Heart left ventricle (tissue), 16 donors: ENCODE measurements at regions not wholly inside any gene's neighbourhood (a gene's known extent, or its start where the extent isn't known, plus 50 kb on each side); places are given as distances from the start of the nearest gene placed in this dataset.

Experiments used
- ATAC-seq, 4 donors: fragments of 200-7000 bp; cut with Tn5 transposase; one replicate each; pipeline ENCODE4 v1.9.1; 2020 to 2022; ENCODE audit warnings: moderate library complexity in 4 of 4, mild to moderate bottlenecking in 3 of 4, moderate number of reproducible peaks in 1 of 4
- DNase-seq, 5 donors: peaks; one replicate each; pipeline ENCODE4 v3.0.0-alpha.2; 2020
- H3K27ac ChIP-seq, 12 donors: fragments of 200-600 bp; sonication (generic) in 4 of 12; one replicate each; pipeline versions ENCODE4 v1.5.0 to v1.8.0; 2016 to 2022; ENCODE audit warnings: mild to moderate bottlenecking in 2 of 12
- H3K27me3 ChIP-seq, 9 donors: fragments of 200-600 bp; sonication (generic) in 2 of 9; one replicate each; pipeline versions ENCODE4 v1.5.1 to v1.8.0; 2016 to 2022; ENCODE audit warnings: mild to moderate bottlenecking in 3 of 9
- H3K36me3 ChIP-seq, 9 donors: fragments of 200-600 bp; sonication (generic) in 2 of 9; one replicate each; pipeline versions ENCODE4 v1.5.0 to v1.8.0; 2018 to 2022; ENCODE audit warnings: mild to moderate bottlenecking in 2 of 9
- H3K4me1 ChIP-seq, 12 donors: fragments of 200-600 bp; sonication (generic) in 4 of 12; one replicate each; pipeline versions ENCODE4 v1.5.0 to v1.8.0; 2016 to 2022; ENCODE audit warnings: mild to moderate bottlenecking in 3 of 12
- H3K4me3 ChIP-seq, 12 donors: fragments of 200-600 bp; sonication (generic) in 4 of 12; one replicate each; pipeline versions ENCODE4 v1.5.0 to v1.8.0; 2017 to 2022; ENCODE audit warnings: mild to moderate bottlenecking in 9 of 12, moderate library complexity in 4 of 12
- H3K9me3 ChIP-seq, 12 donors: fragments of 200-600 bp; sonication (generic) in 4 of 12; one replicate each; pipeline versions ENCODE4 v1.5.0 to v1.8.0; 2016 to 2022; ENCODE audit warnings: mild to moderate bottlenecking in 1 of 12
- CTCF ChIP-seq, 12 donors: fragments of 200-600 bp; sonication (generic) in 4 of 12; IDR thresholded peaks; one replicate each; pipeline versions ENCODE4 v1.5.0 to v1.8.0; 2018 to 2022; ENCODE audit warnings: antibody characterized with exemption in 12 of 12, mild to moderate bottlenecking in 5 of 12
- POLR2A ChIP-seq, 2 donors: fragments of 450-650 bp; IDR thresholded peaks; one replicate each; pipeline ENCODE4 v1.6.1; 2017; ENCODE audit warnings: antibody characterized with exemption in 2 of 2, mild to moderate bottlenecking in 2 of 2, moderate library complexity in 2 of 2
- WGBS, 4 donors: extraction: QIAGEN DNeasy Blood & Tissue Kit in 2 of 4; methylation state at CpG; one replicate each; pipeline versions ENCODE4 v1.1.5 to v1.1.7; 2013 to 2018; 5-methylcytosine and 5-hydroxymethylcytosine counted together
- intact Hi-C, 10 donors: fragments of 100-400 bp; cut with DNase I; formaldehyde crosslinking; loops; one replicate each; pipeline versions ENCODE4 v1.11.1 to v1.14.2; 2022
- donor health status: ischemic (EF 13 %, LVEDD 7.1; RV severe dilation, severe dysfunction).
- donor health status: healthy with polysubstance abuse.
- donor health status: DM: no; HTN: yes; CAD: no.
- donor health status: DM: no; HTN: no; CAD: no.
- donor health status: ischemic (EF 25% LVEDD 6.9; RV normal size, moderate dysfunction).
- donor health status: ischemic (EF 25% LVEDD 5.7; RV mildly dilated, moderate dysfunction).
- donor health status: healthy.
- donor health status: DM: yes; HTN: yes; CAD: no.
- donor health status: ischemic (EF 35%, LVEDD 5.7; RV mildly dilated, moderate dysfunction).
- donor health status: nonischemic (EF 11% LVEDD 7.7; RV severe dilation, severe dysfunction).
- donor health status: DM: yes; HTN: yes; CAD: no.
- donor health status: PGD.
- donor health status: ischemic (EF 29% LVEDD 5.4; RV normal size, mild dysfunction).
- donor health status: nonischemic (EF 23%, LVEDD 6.1; RV moderate dilation, normal function).

GRCh38 chr20:22511943-22512910 is 72.1 kb downstream of the FOXA2 start:
- DNase-seq (no peak), ATAC-seq (no peak)
- no peak overlapping the region for H3K4me3 ChIP-seq
- WGBS, 4 donors, result 36 to 53% (median 45%) methylated on average over 15 to 17 of the region's 17 CpGs
- intact Hi-C loops, result loop anchor here in 1 of 10 donors (10.0 kb wide), 1 partner anchor 53 kb away; no protein-coding TSS in a partner anchor
- TF ChIP-seq POLR2A (IDR thresholded peaks at IDR 0.05), result no peak
- TF ChIP-seq CTCF (IDR thresholded peaks at IDR 0.05), result no peak
- peaks cover 0 to 32% (median 0%) of the 10 kb centered on the region in 9 donors for H3K27me3 ChIP-seq
- no peaks in the 10 kb centered on the region for H3K9me3 ChIP-seq
- no peak overlapping the region for H3K27ac ChIP-seq
- no peaks in the 10 kb centered on the region for H3K4me1 ChIP-seq
- H3K36me3 ChIP-seq, result no peaks in the 10 kb centered on the region

GRCh38 chr20:22509843-22510147 is 74.6 kb downstream of the FOXA2 start:
- Histone ChIP-seq H3K9me3 (no peaks in the 10 kb centered on the region), H3K27ac (no peak overlapping the region), H3K4me1 (no peaks in the 10 kb centered on the region), H3K36me3 (no peaks in the 10 kb centered on the region), H3K27me3 (peaks cover 0 to 24% (median 0%) of the 10 kb centered on the region in 9 donors), H3K4me3 (no peak overlapping the region)
- 75 to 82% (median 80%) methylated on average over 3 of the region's 3 CpGs for WGBS, 4 donors
- TF ChIP-seq POLR2A (IDR thresholded peaks at IDR 0.05), result no peak
- TF ChIP-seq CTCF (IDR thresholded peaks at IDR 0.05), result no peak
- no peak for DNase-seq
- no peak for ATAC-seq
- intact Hi-C loops, result loop anchor here in 1 of 10 donors (10.0 kb wide), 1 partner anchor 55 kb away; no protein-coding TSS in a partner anchor

- intact Hi-C loops, result no loop called here
- 78 to 89% (median 82%) methylated on average over 7 of the region's 7 CpGs for WGBS, 4 donors
- ATAC-seq, result no peak
- H3K27me3 ChIP-seq, result peaks cover 0 to 29% (median 0%) of the 10 kb centered on the region in 9 donors
- no peaks in the 10 kb centered on the region for H3K4me1 ChIP-seq
- no peaks in the 10 kb centered on the region for H3K36me3 ChIP-seq
- no peak for DNase-seq
- TF ChIP-seq POLR2A (IDR thresholded peaks at IDR 0.05), result no peak
- no peak for TF ChIP-seq CTCF (IDR thresholded peaks at IDR 0.05)
- H3K4me3 ChIP-seq, result no peak overlapping the region
- H3K9me3 ChIP-seq, result no peaks in the 10 kb centered on the region
- H3K27ac ChIP-seq, result no peak overlapping the region
These were observed 75.1 kb downstream of the FOXA2 start for GRCh38 chr20:22509090-22509842.

- WGBS, 4 donors, result 67 to 70% (median 69%) methylated on average over 7 of the region's 7 CpGs
- no peak for ATAC-seq
These were observed 75.9 kb downstream of the FOXA2 start for GRCh38 chr20:22508426-22508825.

More at GRCh38 chr20:22508426-22508825, 75.9 kb downstream of the FOXA2 start:
- intact Hi-C loops, result no loop called here
- DNase-seq, result no peak
- Histone ChIP-seq H3K27me3 (peaks cover 0 to 25% (median 0%) of the 10 kb centered on the region in 9 donors), H3K9me3 (no peaks in the 10 kb centered on the region), H3K36me3 (no peaks in the 10 kb centered on the region), H3K27ac (no peak overlapping the region), H3K4me1 (no peaks in the 10 kb centered on the region), H3K4me3 (no peak overlapping the region)
- no peak for TF ChIP-seq POLR2A (IDR thresholded peaks at IDR 0.05)
- no peak for TF ChIP-seq CTCF (IDR thresholded peaks at IDR 0.05)
